ENCODE measurements at regions not wholly inside any gene's neighbourhood (a gene's known extent, or its start where the extent isn't known, plus 50 kb on each side); places are given as distances from the start of the nearest gene placed in this dataset.

DNA sequence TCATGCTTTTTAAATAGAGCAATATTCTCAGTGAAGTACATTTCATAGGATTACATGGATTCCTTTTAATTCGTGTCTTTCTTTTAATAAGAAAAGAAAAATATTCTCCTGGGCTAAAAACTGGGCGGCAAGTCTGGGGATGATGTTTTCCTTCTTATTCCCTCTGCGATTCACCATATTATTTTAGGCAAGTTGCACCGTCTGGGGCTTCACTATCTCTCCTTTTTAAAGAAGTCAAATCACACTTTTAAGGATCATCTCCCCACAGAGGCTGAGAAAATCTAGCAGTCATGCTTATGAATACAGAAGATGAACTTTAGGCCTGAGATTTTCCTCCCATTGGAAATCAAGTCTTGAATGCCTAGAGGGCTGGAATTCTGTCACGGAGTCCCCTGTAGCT lies 104.1 kb downstream of the COPS8 start:
- Histone ChIP-seq H3K27ac (no peak overlapping the region), H3K36me3 (no peaks in the 10 kb centered on the region), H3K9me3 (ENCODE audit: severe bottlenecking) (no peaks in the 10 kb centered on the region), H3K4me3 (ENCODE audit: low read depth, low read length) (no peak overlapping the region), H3K27me3 (ENCODE audit: insufficient read depth, low read depth, severe bottlenecking) (peaks cover 18% of the 10 kb centered on the region)
- DNase-seq: no peak
- TF ChIP-seq, protein P1, sequence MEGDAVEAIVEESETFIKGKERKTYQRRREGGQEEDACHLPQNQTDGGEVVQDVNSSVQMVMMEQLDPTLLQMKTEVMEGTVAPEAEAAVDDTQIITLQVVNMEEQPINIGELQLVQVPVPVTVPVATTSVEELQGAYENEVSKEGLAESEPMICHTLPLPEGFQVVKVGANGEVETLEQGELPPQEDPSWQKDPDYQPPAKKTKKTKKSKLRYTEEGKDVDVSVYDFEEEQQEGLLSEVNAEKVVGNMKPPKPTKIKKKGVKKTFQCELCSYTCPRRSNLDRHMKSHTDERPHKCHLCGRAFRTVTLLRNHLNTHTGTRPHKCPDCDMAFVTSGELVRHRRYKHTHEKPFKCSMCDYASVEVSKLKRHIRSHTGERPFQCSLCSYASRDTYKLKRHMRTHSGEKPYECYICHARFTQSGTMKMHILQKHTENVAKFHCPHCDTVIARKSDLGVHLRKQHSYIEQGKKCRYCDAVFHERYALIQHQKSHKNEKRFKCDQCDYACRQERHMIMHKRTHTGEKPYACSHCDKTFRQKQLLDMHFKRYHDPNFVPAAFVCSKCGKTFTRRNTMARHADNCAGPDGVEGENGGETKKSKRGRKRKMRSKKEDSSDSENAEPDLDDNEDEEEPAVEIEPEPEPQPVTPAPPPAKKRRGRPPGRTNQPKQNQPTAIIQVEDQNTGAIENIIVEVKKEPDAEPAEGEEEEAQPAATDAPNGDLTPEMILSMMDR (IDR thresholded peaks at IDR 0.05; ENCODE audit: low read depth, low read length): no peak

DNA sequence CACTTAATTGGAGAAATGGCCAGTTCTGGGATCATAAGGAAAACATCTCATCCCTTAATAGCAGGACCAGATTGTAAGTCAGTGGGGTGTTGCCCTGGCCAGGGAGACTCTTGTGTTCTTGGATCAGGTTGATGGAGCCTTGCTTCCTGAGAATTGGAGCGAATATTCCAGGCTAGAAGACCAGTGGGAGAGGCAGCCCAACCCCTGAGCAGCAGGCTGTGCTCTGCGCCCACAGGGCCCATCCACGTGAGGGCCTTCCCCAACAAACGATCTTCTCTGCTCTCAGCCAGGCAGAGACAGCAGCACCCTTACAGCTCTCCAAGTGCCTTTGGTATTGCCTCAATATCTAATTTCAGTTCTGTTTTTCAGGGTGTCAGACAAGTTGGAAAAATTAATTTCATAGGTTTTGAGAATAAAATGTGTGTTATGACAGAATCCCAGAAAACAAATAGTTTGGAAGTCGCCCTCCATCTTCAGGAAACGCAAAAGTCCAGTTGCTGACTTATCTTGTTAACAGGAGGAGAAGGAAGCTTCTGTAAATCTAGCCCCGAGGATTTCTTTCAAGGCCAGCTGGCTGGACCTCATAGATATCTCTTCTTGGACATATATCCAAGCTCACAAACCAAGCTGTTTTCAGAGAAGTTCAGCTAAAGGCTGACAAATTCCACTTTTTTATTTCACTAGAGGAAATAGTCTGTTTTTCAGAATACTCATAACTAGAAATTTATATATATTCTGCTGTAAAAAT lies 105.5 kb downstream of the COPS8 start:
- TF ChIP-seq, protein P1 (IDR thresholded peaks at IDR 0.05; ENCODE audit: low read depth, low read length): no peak

DNA sequence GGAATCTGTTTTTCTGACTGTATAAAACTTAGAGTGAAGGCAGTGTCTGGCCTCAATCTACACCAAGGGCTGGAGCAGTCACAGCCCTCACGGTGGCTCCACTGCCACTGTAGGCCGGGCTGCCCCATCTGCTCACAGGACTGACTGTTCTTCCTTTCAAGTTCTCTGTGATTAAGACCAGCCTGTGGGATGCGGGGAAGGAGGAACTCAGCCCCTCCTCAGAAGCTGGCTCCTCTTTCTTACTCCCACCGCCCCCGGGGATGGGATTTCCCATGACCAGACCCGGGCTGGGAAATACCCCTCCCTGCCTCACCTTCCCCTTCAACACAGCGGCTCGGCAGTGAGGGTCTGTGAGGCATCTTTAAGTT lies 106.0 kb downstream of the COPS8 start:
- H3K27ac ChIP-seq: no peak overlapping the region
- H3K36me3 ChIP-seq: no peaks in the 10 kb centered on the region
- no peak for DNase-seq
- H3K4me3 ChIP-seq (ENCODE audit: low read depth, low read length): no peak overlapping the region
- peaks cover 24% of the 10 kb centered on the region for H3K27me3 ChIP-seq (ENCODE audit: insufficient read depth, low read depth, severe bottlenecking)
- no peaks in the 10 kb centered on the region for H3K9me3 ChIP-seq (ENCODE audit: severe bottlenecking)
- TF ChIP-seq, protein P1 (IDR thresholded peaks at IDR 0.05; ENCODE audit: low read depth, low read length): no peak

More for the DNA sequence above, 105.5 kb downstream of the COPS8 start:
- no peak overlapping the region for H3K27ac ChIP-seq
- no peaks in the 10 kb centered on the region for H3K36me3 ChIP-seq
- H3K27me3 ChIP-seq (ENCODE audit: insufficient read depth, low read depth, severe bottlenecking): peaks cover 24% of the 10 kb centered on the region
- no peak for DNase-seq
- H3K4me3 ChIP-seq (ENCODE audit: low read depth, low read length): no peak overlapping the region
- no peaks in the 10 kb centered on the region for H3K9me3 ChIP-seq (ENCODE audit: severe bottlenecking)

DNA sequence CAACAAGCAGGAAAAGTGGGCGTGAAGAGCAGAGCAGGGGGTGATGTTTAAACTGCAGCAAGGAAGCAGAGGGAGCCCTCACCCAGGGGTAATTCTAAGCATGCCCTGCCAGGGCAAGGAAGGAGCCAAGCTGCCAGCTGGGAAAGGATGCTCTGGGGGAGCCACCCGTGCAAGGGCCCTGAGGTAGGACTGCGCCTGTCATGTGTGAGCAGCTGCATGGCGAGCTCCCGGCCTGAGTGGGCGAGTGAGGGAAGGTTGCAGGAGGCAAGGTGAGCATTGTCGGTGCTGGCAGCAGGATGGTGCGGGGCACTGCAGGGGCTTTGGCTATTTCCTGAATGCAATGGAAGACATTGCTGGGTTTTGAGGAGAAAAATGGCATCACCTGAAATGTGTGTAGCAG lies 107.2 kb downstream of the COPS8 start:
- TF ChIP-seq, protein P1 (IDR thresholded peaks at IDR 0.05; ENCODE audit: low read depth, low read length): no peak
- no peak for DNase-seq
- H3K36me3 ChIP-seq: no peaks in the 10 kb centered on the region
- H3K27me3 ChIP-seq (ENCODE audit: insufficient read depth, low read depth, severe bottlenecking): peaks cover 24% of the 10 kb centered on the region
- no peak overlapping the region for H3K4me3 ChIP-seq (ENCODE audit: low read depth, low read length)
- H3K27ac ChIP-seq: no peak overlapping the region
- H3K9me3 ChIP-seq (ENCODE audit: severe bottlenecking): no peaks in the 10 kb centered on the region

DNA sequence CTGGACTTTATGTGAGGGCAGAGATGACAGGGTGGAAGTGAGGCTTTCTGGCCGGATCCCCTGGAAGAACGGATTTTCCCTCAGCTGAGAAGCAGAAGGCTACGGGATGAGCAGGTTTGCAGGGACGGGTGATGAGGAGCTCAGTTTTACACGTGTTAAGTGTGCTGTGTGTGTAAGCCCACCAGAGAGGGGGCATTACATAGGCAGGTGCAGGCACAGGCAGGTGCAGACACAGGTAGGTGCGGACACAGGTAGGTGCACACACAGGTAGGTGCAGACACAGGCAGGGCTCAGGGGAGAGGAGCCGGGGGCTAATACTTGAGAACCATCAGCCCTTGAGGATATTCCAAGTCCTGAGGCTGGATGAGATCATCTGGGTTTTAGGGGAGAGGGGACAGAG lies 107.7 kb downstream of the COPS8 start:
- no peak for DNase-seq
- Histone ChIP-seq H3K9me3 (ENCODE audit: severe bottlenecking) (no peaks in the 10 kb centered on the region), H3K27ac (no peak overlapping the region), H3K27me3 (ENCODE audit: insufficient read depth, low read depth, severe bottlenecking) (peaks cover 28% of the 10 kb centered on the region), H3K36me3 (no peaks in the 10 kb centered on the region), H3K4me3 (ENCODE audit: low read depth, low read length) (no peak overlapping the region)
- TF ChIP-seq, protein P1 (IDR thresholded peaks at IDR 0.05; ENCODE audit: low read depth, low read length): no peak

DNA sequence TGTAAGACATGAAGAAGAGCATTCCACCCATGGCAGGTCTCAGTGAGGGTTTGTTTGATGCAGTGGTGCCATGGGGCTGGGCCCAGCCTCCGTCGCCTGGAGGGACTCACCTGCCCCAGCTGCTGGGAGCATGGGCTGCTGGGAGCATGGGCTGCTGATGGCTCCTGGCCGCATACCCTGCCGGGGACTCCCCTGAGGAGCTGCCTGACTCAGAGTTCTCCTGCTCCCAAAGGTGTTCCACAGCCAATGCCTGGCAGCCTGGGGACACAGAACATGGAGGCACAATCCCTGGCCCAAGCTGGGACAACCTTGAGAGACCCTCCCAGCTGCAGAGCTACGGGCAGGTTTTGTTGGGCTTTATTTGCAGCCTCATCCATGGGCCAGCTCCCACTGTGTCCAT lies 108.4 kb downstream of the COPS8 start:
- H3K9me3 ChIP-seq (ENCODE audit: severe bottlenecking): no peaks in the 10 kb centered on the region
- H3K36me3 ChIP-seq: no peaks in the 10 kb centered on the region
- no peak overlapping the region for H3K27ac ChIP-seq
- TF ChIP-seq, protein P1 (IDR thresholded peaks at IDR 0.05; ENCODE audit: low read depth, low read length): no peak
- peaks cover 29% of the 10 kb centered on the region for H3K27me3 ChIP-seq (ENCODE audit: insufficient read depth, low read depth, severe bottlenecking)
- DNase-seq: no peak
- no peak overlapping the region for H3K4me3 ChIP-seq (ENCODE audit: low read depth, low read length)
